WERI-Rb-1 (cell line): ENCODE measurements at regions not wholly inside any gene's neighbourhood (a gene's known extent, or its start where the extent isn't known, plus 50 kb on each side); places are given as distances from the start of the nearest gene placed in this dataset.

Experiments
- DNase-seq: peaks from one replicate; pipeline ENCODE4 v3.0.0-alpha.2; 2020
- H3K27ac ChIP-seq: fragments of 250-450 bp; sonication (Bioruptor Pico); 2 replicates; pipeline ENCODE4 v1.5.1; 2020; ENCODE audit warnings: mild to moderate bottlenecking, moderate library complexity
- H3K27me3 ChIP-seq: fragments of 250-450 bp; sonication (Bioruptor Pico); 2 replicates; pipeline ENCODE4 v1.5.1; 2021; ENCODE audit warnings: mild to moderate bottlenecking, low read depth, moderate library complexity; ENCODE audit not compliant: insufficient read depth, severe bottlenecking
- H3K36me3 ChIP-seq: fragments of 250-450 bp; sonication (Bioruptor Pico); 2 replicates; pipeline ENCODE4 v1.5.1; 2020; ENCODE audit warnings: mild to moderate bottlenecking, moderate library complexity
- H3K4me3 ChIP-seq: 2 replicates; pipeline ENCODE4 v1.5.1; 2011; ENCODE audit warnings: low read depth, mild to moderate bottlenecking, control low read depth, low read length
- H3K9me3 ChIP-seq: fragments of 250-450 bp; sonication (Bioruptor Pico); 2 replicates; pipeline ENCODE4 v1.5.1; 2021; ENCODE audit warnings: mild to moderate bottlenecking, moderate library complexity; ENCODE audit not compliant: severe bottlenecking
- TF ChIP-seq, protein P1 (sequence below): IDR thresholded peaks from 2 replicates; pipeline ENCODE4 v1.5.1; 2011; ENCODE audit warnings: low read depth, mild to moderate bottlenecking, control low read depth, inconsistent platforms, low read length

- Histone ChIP-seq H3K27me3 (peaks cover 20% of the 10 kb centered on the region), H3K9me3 (no peaks in the 10 kb centered on the region), H3K4me3 (no peak overlapping the region), H3K36me3 (no peaks in the 10 kb centered on the region), H3K27ac (no peak overlapping the region)
- no peak for DNase-seq
- TF ChIP-seq, protein P1, sequence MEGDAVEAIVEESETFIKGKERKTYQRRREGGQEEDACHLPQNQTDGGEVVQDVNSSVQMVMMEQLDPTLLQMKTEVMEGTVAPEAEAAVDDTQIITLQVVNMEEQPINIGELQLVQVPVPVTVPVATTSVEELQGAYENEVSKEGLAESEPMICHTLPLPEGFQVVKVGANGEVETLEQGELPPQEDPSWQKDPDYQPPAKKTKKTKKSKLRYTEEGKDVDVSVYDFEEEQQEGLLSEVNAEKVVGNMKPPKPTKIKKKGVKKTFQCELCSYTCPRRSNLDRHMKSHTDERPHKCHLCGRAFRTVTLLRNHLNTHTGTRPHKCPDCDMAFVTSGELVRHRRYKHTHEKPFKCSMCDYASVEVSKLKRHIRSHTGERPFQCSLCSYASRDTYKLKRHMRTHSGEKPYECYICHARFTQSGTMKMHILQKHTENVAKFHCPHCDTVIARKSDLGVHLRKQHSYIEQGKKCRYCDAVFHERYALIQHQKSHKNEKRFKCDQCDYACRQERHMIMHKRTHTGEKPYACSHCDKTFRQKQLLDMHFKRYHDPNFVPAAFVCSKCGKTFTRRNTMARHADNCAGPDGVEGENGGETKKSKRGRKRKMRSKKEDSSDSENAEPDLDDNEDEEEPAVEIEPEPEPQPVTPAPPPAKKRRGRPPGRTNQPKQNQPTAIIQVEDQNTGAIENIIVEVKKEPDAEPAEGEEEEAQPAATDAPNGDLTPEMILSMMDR: no peak
These were observed 130.1 kb upstream of the CTTNBP2NL start for GRCh38 chr1:112265931-112266330.

- H3K27ac ChIP-seq: no peak overlapping the region
- DNase-seq: no peak
- H3K27me3 ChIP-seq: peaks cover 21% of the 10 kb centered on the region
- H3K36me3 ChIP-seq: no peaks in the 10 kb centered on the region
- no peak overlapping the region for H3K4me3 ChIP-seq
- TF ChIP-seq, protein P1: no peak
- no peaks in the 10 kb centered on the region for H3K9me3 ChIP-seq
These were observed 128.8 kb upstream of the CTTNBP2NL start for GRCh38 chr1:112267206-112267605.

DNA sequence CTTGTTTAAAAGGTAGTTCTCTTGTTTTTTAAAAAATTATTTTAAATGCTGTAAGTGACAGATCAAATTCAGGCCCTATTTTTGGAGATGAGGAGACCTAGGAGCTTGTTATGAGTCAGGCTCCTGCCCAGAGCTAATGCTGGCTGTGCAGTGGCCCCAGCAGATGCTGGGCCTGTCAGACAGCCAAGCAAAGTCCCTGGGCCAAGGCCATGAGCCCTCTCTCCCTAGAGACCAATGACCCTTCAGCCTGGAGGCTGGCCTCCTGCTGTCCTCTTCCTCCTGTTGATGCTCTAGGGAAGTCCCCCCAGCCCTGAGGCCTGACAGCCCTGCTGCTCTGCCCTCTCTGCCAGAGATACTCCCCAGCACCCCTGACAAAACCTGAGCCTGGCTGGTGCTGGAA is 128.1 kb upstream of the CTTNBP2NL start:
- no peak for DNase-seq

GRCh38 chr1:112268408-112268807 is 127.6 kb upstream of the CTTNBP2NL start:
- Histone ChIP-seq H3K27ac (no peak overlapping the region), H3K4me3 (no peak overlapping the region), H3K9me3 (no peaks in the 10 kb centered on the region), H3K27me3 (peaks cover 17% of the 10 kb centered on the region), H3K36me3 (no peaks in the 10 kb centered on the region)
- TF ChIP-seq, protein P1: no peak
- no peak for DNase-seq

More for the DNA sequence above, 128.1 kb upstream of the CTTNBP2NL start:
- Histone ChIP-seq H3K4me3 (no peak overlapping the region), H3K9me3 (no peaks in the 10 kb centered on the region), H3K36me3 (no peaks in the 10 kb centered on the region), H3K27ac (no peak overlapping the region), H3K27me3 (peaks cover 18% of the 10 kb centered on the region)
- TF ChIP-seq, protein P1: no peak

GRCh38 chr1:112271270-112271669 is 124.7 kb upstream of the CTTNBP2NL start:
- TF ChIP-seq, protein P1: no peak
- no peak overlapping the region for H3K27ac ChIP-seq
- no peaks in the 10 kb centered on the region for H3K9me3 ChIP-seq

GRCh38 chr1:112272101-112272772 is 123.8 kb upstream of the CTTNBP2NL start:
- TF ChIP-seq, protein P1: no peak
- no peak overlapping the region for H3K27ac ChIP-seq
- H3K36me3 ChIP-seq: no peaks in the 10 kb centered on the region
- no peaks in the 10 kb centered on the region for H3K9me3 ChIP-seq
- H3K4me3 ChIP-seq: no peak overlapping the region
- DNase-seq: no peak
- peaks cover 14% of the 10 kb centered on the region for H3K27me3 ChIP-seq

More at GRCh38 chr1:112271270-112271669, 124.7 kb upstream of the CTTNBP2NL start:
- H3K27me3 ChIP-seq: peaks cover 14% of the 10 kb centered on the region
- no peak overlapping the region for H3K4me3 ChIP-seq
- DNase-seq: no peak
- no peaks in the 10 kb centered on the region for H3K36me3 ChIP-seq
